HCT116 (cell line): ENCODE measurements at regions not wholly inside any gene's neighbourhood (a gene's known extent, or its start where the extent isn't known, plus 50 kb on each side); places are given as distances from the start of the nearest gene placed in this dataset.

Experiments used
- ATAC-seq: fragments of 200-7000 bp; cut with Tn5 transposase; 2 replicates; pipeline ENCODE4 v1.9.1; 2020; ENCODE audit warnings: mild to moderate bottlenecking, moderate library complexity
- BruUV-seq: library from RNA; stranded (reverse); fragments of 400-500 nt; replicated peaks from 2 replicates; lab custom pipeline; 2021; lab: Mats Ljungman, UMichigan
- CTCF ChIA-PET: fragments of 300-600 bp; sonication (Branson Sonifier 250); formaldehyde crosslinking; loops from one replicate; lab custom pipeline; 2021; ENCODE audit warnings: antibody characterized with exemption; lab: Charles Lee
- POLR2A ChIA-PET: fragments of 300-600, 350-600 bp; sonication (Branson Sonifier 250); formaldehyde crosslinking; loops from one replicate; lab custom pipeline; 2021; ENCODE audit warnings: antibody characterized with exemption; lab: Charles Lee
- RAD21 ChIA-PET, 2 experiments: fragments of 300-600 bp; sonication (Branson Sonifier 250); formaldehyde crosslinking; loops; one replicate each; lab custom pipeline; 2023; ENCODE audit warnings: low total read pairs in 2 of 2; ENCODE audit not compliant: uncharacterized antibody in 2 of 2, unreplicated experiment in 2 of 2, low non-redundant PET in 1 of 2; lab: Charles Lee
- DNase-seq: peaks from one replicate; pipeline ENCODE4 v3.0.0-alpha.2; 2010; ENCODE audit warnings: low read depth, low spot score
- H2AFZ ChIP-seq: fragments of 200-600 bp; shearing (Covaris generic), sonication (generic); 2 replicates; pipeline ENCODE4 v1.6.1; 2017; ENCODE audit warnings: low read depth, mixed run types, mixed read lengths, antibody characterized with exemption, low read length; ENCODE audit not compliant: poor library complexity, severe bottlenecking
- H3K27ac ChIP-seq: 2 replicates; pipeline ENCODE4 v1.5.1; 2012; ENCODE audit warnings: low read depth, low read length
- H3K27me3 ChIP-seq: fragments of 200-600 bp; sonication (generic); 2 replicates; pipeline ENCODE4 v1.6.1; 2016; ENCODE audit warnings: mixed run types, low read length, mixed read lengths; ENCODE audit not compliant: insufficient read depth
- H3K36me3 ChIP-seq, 2 experiments: fragments of 200-500 bp in 1 of 2; fragments of 200-600 bp in 1 of 2; sonication (Bioruptor generic) in 1 of 2; sonication (generic) in 1 of 2; 2 replicates each; pipeline versions ENCODE4 v1.5.1 to v1.6.1; 2014 to 2016; ENCODE audit warnings: low read length in 2 of 2, inconsistent platforms in 1 of 2, mixed read lengths in 1 of 2, mixed run types in 1 of 2; ENCODE audit not compliant: insufficient read depth in 2 of 2, control insufficient read depth in 1 of 2
- H3K4me1 ChIP-seq, 2 experiments: fragments of 200-600 bp in 1 of 2; sonication (generic) in 1 of 2; 2 replicates each; pipeline versions ENCODE4 v1.5.1 to v1.6.1; 2012 to 2017; ENCODE audit warnings: low read length in 2 of 2, inconsistent platforms in 1 of 2, mild to moderate bottlenecking in 1 of 2, mixed read lengths in 1 of 2, mixed run types in 1 of 2, moderate library complexity in 1 of 2; ENCODE audit not compliant: insufficient read depth in 2 of 2, control insufficient read depth in 1 of 2
- H3K4me2 ChIP-seq: fragments of 200-600 bp; sonication (generic); 2 replicates; pipeline ENCODE4 v1.6.1; 2017; ENCODE audit warnings: mixed run types, low read length, mixed read lengths
- H3K4me3 ChIP-seq, 2 experiments: fragments of 200-600 bp in 1 of 2; sonication (generic) in 1 of 2; replicated peaks in 1 of 2; 2 replicates each; pipeline ENCODE4 v1.5.1; 2011 to 2016; ENCODE audit warnings: low read length in 2 of 2, control low read depth in 1 of 2, low read depth in 1 of 2, mild to moderate bottlenecking in 1 of 2, mixed read lengths in 1 of 2, mixed run types in 1 of 2
- H3K79me2 ChIP-seq: fragments of 200-600 bp; sonication (generic); 2 replicates; pipeline ENCODE4 v1.6.1; 2017; ENCODE audit warnings: mild to moderate bottlenecking, mixed run types, low read length, moderate library complexity, mixed read lengths; ENCODE audit not compliant: insufficient read depth
- H3K9ac ChIP-seq: fragments of 200-600 bp; sonication (generic); 2 replicates; pipeline ENCODE4 v1.6.1; 2016; ENCODE audit warnings: low read length, mixed read lengths
- H3K9me2 ChIP-seq: fragments of 200-600 bp; sonication (generic), shearing (Covaris generic); 2 replicates; pipeline ENCODE4 v1.6.1; 2017; ENCODE audit warnings: mixed run types, mild to moderate bottlenecking, moderate library complexity; ENCODE audit not compliant: insufficient read depth
- H3K9me3 ChIP-seq, 2 experiments: fragments of 200-500 bp in 1 of 2; fragments of 200-600 bp in 1 of 2; sonication (Bioruptor generic) in 1 of 2; sonication (generic) in 1 of 2; 2 replicates each; pipeline ENCODE4 v1.6.1; 2014 to 2017; ENCODE audit warnings: low read length in 2 of 2, mixed read lengths in 2 of 2, inconsistent platforms in 1 of 2, low read depth in 1 of 2, mild to moderate bottlenecking in 1 of 2, mixed run types in 1 of 2, moderate library complexity in 1 of 2; ENCODE audit not compliant: control insufficient read depth in 1 of 2, insufficient read depth in 1 of 2
- H4K20me1 ChIP-seq: fragments of 200-600 bp; sonication (generic), shearing (Covaris generic); 2 replicates; pipeline ENCODE4 v1.6.1; 2017; ENCODE audit warnings: mixed run types, mild to moderate bottlenecking, moderate library complexity; ENCODE audit not compliant: insufficient read depth
- CBX3 ChIP-seq: IDR thresholded peaks from 2 replicates; pipeline ENCODE4 v1.6.1; 2012; ENCODE audit warnings: low read depth
- CEBPB ChIP-seq: IDR thresholded peaks from 2 replicates; pipeline ENCODE4 v1.6.1; 2012; ENCODE audit warnings: low read depth
- CTCF ChIP-seq, 3 experiments: fragments of 200-600 bp in 1 of 3; sonication (generic) in 1 of 3; IDR thresholded peaks in 2 of 3; conservative IDR thresholded peaks in 1 of 3; 2 replicates each; pipeline ENCODE4 v1.5.1; 2012 to 2017; ENCODE audit warnings: low read depth in 2 of 3, low read length in 2 of 3, antibody characterized with exemption in 1 of 3, borderline replicate concordance in 1 of 3, control low read depth in 1 of 3, mild to moderate bottlenecking in 1 of 3, mixed read lengths in 1 of 3, mixed run types in 1 of 3, moderate library complexity in 1 of 3; ENCODE audit not compliant: insufficient read depth in 1 of 3
- EGR1 ChIP-seq: IDR thresholded peaks from 2 replicates; pipeline ENCODE4 v1.6.1; 2012; ENCODE audit warnings: low read depth
- ELF1 ChIP-seq: IDR thresholded peaks from 2 replicates; pipeline ENCODE4 v1.6.1; 2012; ENCODE audit warnings: low read depth, borderline replicate concordance
- EZH2phosphoT487 ChIP-seq: fragments of 200-600 bp; IDR thresholded peaks from 2 replicates; pipeline ENCODE4 v1.6.1; 2018; ENCODE audit warnings: antibody characterized with exemption, borderline replicate concordance
- POLR2A ChIP-seq: IDR thresholded peaks from 2 replicates; pipeline ENCODE4 v1.7.0; 2011; ENCODE audit warnings: borderline replicate concordance; ENCODE audit not compliant: insufficient read depth, insufficient read length; ENCODE audit errors: extremely low read depth
- POLR2AphosphoS5 ChIP-seq: IDR thresholded peaks from 2 replicates; pipeline ENCODE4 v1.6.1; 2011; ENCODE audit warnings: mild to moderate bottlenecking, low read depth, low read length, moderate library complexity
- RAD21 ChIP-seq: IDR thresholded peaks from 2 replicates; pipeline ENCODE4 v1.6.1; 2012; ENCODE audit warnings: low read depth, mild to moderate bottlenecking
- SIN3A ChIP-seq: IDR thresholded peaks from 2 replicates; pipeline ENCODE4 v1.6.1; 2012; ENCODE audit warnings: low read depth
- SP1 ChIP-seq: IDR thresholded peaks from 2 replicates; pipeline ENCODE4 v1.6.1; 2012; ENCODE audit warnings: low read depth
- SRF ChIP-seq: IDR thresholded peaks from 2 replicates; pipeline ENCODE4 v1.6.1; 2012; ENCODE audit warnings: low read depth
- TCF7L2 ChIP-seq: IDR thresholded peaks from 2 replicates; pipeline ENCODE4 v1.7.0; 2011; ENCODE audit warnings: borderline replicate concordance, inconsistent platforms; ENCODE audit not compliant: insufficient read depth, insufficient read length; ENCODE audit errors: extremely low read depth
- YY1 ChIP-seq: IDR thresholded peaks from 2 replicates; pipeline ENCODE4 v1.6.1; 2011; ENCODE audit warnings: low read length, low read depth, moderate library complexity, mild to moderate bottlenecking; ENCODE audit not compliant: insufficient replicate concordance; ENCODE audit errors: extremely low read depth
- ZBTB33 ChIP-seq: IDR thresholded peaks from 2 replicates; pipeline ENCODE4 v1.6.1; 2011; ENCODE audit warnings: mild to moderate bottlenecking, low read length, moderate library complexity; ENCODE audit not compliant: insufficient replicate concordance; ENCODE audit errors: extremely low read depth
- ZFX ChIP-seq: fragments of 450-650 bp; IDR thresholded peaks from 2 replicates; pipeline ENCODE4 v1.6.1; 2017
- ZNF274 ChIP-seq: fragments of 200-500 bp; sonication (Bioruptor generic); IDR thresholded peaks from 2 replicates; pipeline ENCODE4 v1.6.1; 2014; ENCODE audit warnings: mild to moderate bottlenecking, low read depth, low read length, inconsistent platforms
- intact Hi-C: fragments of 100-400 bp; cut with micrococcal nuclease; formaldehyde crosslinking; loops from 2 replicates; pipeline ENCODE4 v1.10.0; 2022
- TF ChIP-seq, protein P1 (sequence below): IDR thresholded peaks from 2 replicates; pipeline ENCODE4 v1.6.1; 2012

GRCh38 chr5:25025831-25026230, 381.1 kb upstream of the CDH10 start:
- peaks cover 11 to 17% of the 10 kb centered on the region in 2 experiments; a peak in 2 of 4 replicates for H3K9me3 ChIP-seq
- ChIA-PET RAD21 (no interaction called here), CTCF (no interaction called here), POLR2A (no interaction called here)
- no peak overlapping the region for H2AFZ ChIP-seq
- no TSS peak for BruUV-seq
- H3K27ac ChIP-seq = no peak overlapping the region
- intact Hi-C loops = no loop called here
- H3K4me3 ChIP-seq = no peak overlapping the region
- H3K4me2 ChIP-seq = no peak overlapping the region
- no peaks in the 10 kb centered on the region for H3K36me3 ChIP-seq
- ATAC-seq (no peak), DNase-seq (no peak)
- no peaks in the 10 kb centered on the region for H3K79me2 ChIP-seq
- TF ChIP-seq POLR2A (no peak), SRF (no peak), CBX3 (no peak)
- H3K27me3 ChIP-seq = no peaks in the 10 kb centered on the region
- no peaks in the 10 kb centered on the region for H3K9me2 ChIP-seq
- no peaks in the 10 kb centered on the region for H4K20me1 ChIP-seq
- no peak overlapping the region for H3K9ac ChIP-seq
- no peaks in the 10 kb centered on the region for H3K4me1 ChIP-seq

GRCh38 chr5:25020454-25020853, 375.7 kb upstream of the CDH10 start:
- no peak for ATAC-seq
- H4K20me1 ChIP-seq = no peaks in the 10 kb centered on the region
- no peaks in the 10 kb centered on the region for H3K79me2 ChIP-seq
- no peak overlapping the region for H3K9ac ChIP-seq
- H3K4me1 ChIP-seq = no peaks in the 10 kb centered on the region
- H2AFZ ChIP-seq = no peak overlapping the region
- no peaks in the 10 kb centered on the region for H3K36me3 ChIP-seq
- POLR2A ChIA-PET = no interaction called here
- H3K27ac ChIP-seq = no peak overlapping the region
- no peaks in the 10 kb centered on the region for H3K27me3 ChIP-seq
- no peak overlapping the region for H3K4me3 ChIP-seq
- RAD21 ChIA-PET = no interaction called here
- CTCF ChIA-PET = no interaction called here
- intact Hi-C loops = no loop called here
- no peak for DNase-seq
- peaks cover 14 to 18% of the 10 kb centered on the region in 2 experiments; a peak in 2 of 4 replicates for H3K9me3 ChIP-seq
- BruUV-seq = no TSS peak
- H3K4me2 ChIP-seq = no peak overlapping the region
- H3K9me2 ChIP-seq = no peaks in the 10 kb centered on the region
- TF ChIP-seq SRF (no peak), EGR1 (no peak), SP1 (no peak), ZBTB33 (no peak), SIN3A (no peak), ELF1 (no peak), POLR2AphosphoS5 (no peak), YY1 (no peak), EZH2phosphoT487 (no peak), CBX3 (no peak), TCF7L2 (no peak), ZFX (no peak), CEBPB (no peak), ZNF274 (no peak), RAD21 (no peak), CTCF (IDR thresholded peaks at IDR 0.05 in 2 of 3, conservative IDR thresholded peaks at IDR 0.05 in 1 of 3; ENCODE audit: borderline replicate concordance in 1 of 3, insufficient read depth in 1 of 3, low read depth in 2 of 3, low read length in 2 of 3) (no peak)
- TF ChIP-seq, protein P1, sequence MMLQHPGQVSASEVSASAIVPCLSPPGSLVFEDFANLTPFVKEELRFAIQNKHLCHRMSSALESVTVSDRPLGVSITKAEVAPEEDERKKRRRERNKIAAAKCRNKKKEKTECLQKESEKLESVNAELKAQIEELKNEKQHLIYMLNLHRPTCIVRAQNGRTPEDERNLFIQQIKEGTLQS = no peak
